ENCODE measurements at regions not wholly inside any gene's neighbourhood (a gene's known extent, or its start where the extent isn't known, plus 50 kb on each side); places are given as distances from the start of the nearest gene placed in this dataset.

GRCh38 chr6:114579486-114579885 is 236.7 kb upstream of the HS3ST5 start:
- no peak overlapping the region for H3K4me3 Mint-ChIP-seq
- H3K36me3 Mint-ChIP-seq (ENCODE audit: low read depth): no peaks in the 10 kb centered on the region
- no peaks in the 10 kb centered on the region for H3K9me3 Mint-ChIP-seq
- no peaks in the 10 kb centered on the region for H3K27me3 Mint-ChIP-seq (ENCODE audit: low read depth)
- TF ChIP-seq CTCF (conservative IDR thresholded peaks at IDR 0.05): no peak
- no peaks in the 10 kb centered on the region for H3K4me1 Mint-ChIP-seq
- H3K27ac Mint-ChIP-seq (ENCODE audit: unreplicated experiment): no peak overlapping the region
- no peak for DNase-seq (ENCODE audit: low read depth, low spot score)

GRCh38 chr6:114577109-114577508 is 234.3 kb upstream of the HS3ST5 start:
- no peaks in the 10 kb centered on the region for H3K4me1 Mint-ChIP-seq
- TF ChIP-seq CTCF (conservative IDR thresholded peaks at IDR 0.05): no peak
- no peak overlapping the region for H3K27ac Mint-ChIP-seq (ENCODE audit: unreplicated experiment)
- DNase-seq (ENCODE audit: low read depth, low spot score): no peak
- H3K9me3 Mint-ChIP-seq: no peaks in the 10 kb centered on the region
- no peak overlapping the region for H3K4me3 Mint-ChIP-seq
- no peaks in the 10 kb centered on the region for H3K27me3 Mint-ChIP-seq (ENCODE audit: low read depth)
- no peaks in the 10 kb centered on the region for H3K36me3 Mint-ChIP-seq (ENCODE audit: low read depth)

GRCh38 chr6:114576330-114576729 is 233.5 kb upstream of the HS3ST5 start:
- Mint-ChIP-seq H3K4me3 (no peak overlapping the region), H3K9me3 (no peaks in the 10 kb centered on the region), H3K27me3 (ENCODE audit: low read depth) (no peaks in the 10 kb centered on the region), H3K27ac (ENCODE audit: unreplicated experiment) (no peak overlapping the region), H3K4me1 (no peaks in the 10 kb centered on the region), H3K36me3 (ENCODE audit: low read depth) (no peaks in the 10 kb centered on the region)
- DNase-seq (ENCODE audit: low read depth, low spot score): no peak
- no peak for TF ChIP-seq CTCF (conservative IDR thresholded peaks at IDR 0.05)

GRCh38 chr6:114569669-114570068 is 226.8 kb upstream of the HS3ST5 start:
- no peak overlapping the region for H3K27ac Mint-ChIP-seq (ENCODE audit: unreplicated experiment)
- no peak overlapping the region for H3K4me3 Mint-ChIP-seq
- no peak for TF ChIP-seq CTCF (conservative IDR thresholded peaks at IDR 0.05)
- H3K4me1 Mint-ChIP-seq: no peaks in the 10 kb centered on the region
- no peaks in the 10 kb centered on the region for H3K36me3 Mint-ChIP-seq (ENCODE audit: low read depth)
- H3K9me3 Mint-ChIP-seq: peaks cover 3% of the 10 kb centered on the region
- no peaks in the 10 kb centered on the region for H3K27me3 Mint-ChIP-seq (ENCODE audit: low read depth)
- DNase-seq (ENCODE audit: low read depth, low spot score): no peak

GRCh38 chr6:114564302-114564933 is 221.6 kb upstream of the HS3ST5 start:
- Mint-ChIP-seq H3K27ac (ENCODE audit: unreplicated experiment) (no peak overlapping the region), H3K4me1 (no peaks in the 10 kb centered on the region)

More at GRCh38 chr6:114564302-114564933, 221.6 kb upstream of the HS3ST5 start:
- Mint-ChIP-seq H3K36me3 (ENCODE audit: low read depth) (no peaks in the 10 kb centered on the region), H3K4me3 (no peak overlapping the region), H3K27me3 (ENCODE audit: low read depth) (no peaks in the 10 kb centered on the region), H3K9me3 (peaks cover 7% of the 10 kb centered on the region)
- DNase-seq (ENCODE audit: low read depth, low spot score): no peak
- TF ChIP-seq CTCF (conservative IDR thresholded peaks at IDR 0.05): no peak

All from neural crest cell (in vitro differentiated cells).